GM10248 (cell line): ENCODE measurements at regions not wholly inside any gene's neighbourhood (a gene's known extent, or its start where the extent isn't known, plus 50 kb on each side); places are given as distances from the start of the nearest gene placed in this dataset.

Source experiments
- CTCF ChIA-PET: fragments of 300-600 bp; sonication (Branson Sonifier 250); formaldehyde crosslinking; extraction: SDS; loops from one replicate; lab custom pipeline; 2021; ENCODE audit warnings: antibody characterized with exemption; lab: Yijun Ruan, JAX
- POLR2A ChIA-PET: fragments of 350-650 bp; sonication (Branson Sonifier 250); formaldehyde crosslinking; extraction: SDS; loops from one replicate; lab custom pipeline; 2020; ENCODE audit warnings: antibody characterized with exemption; lab: Yijun Ruan, JAX
- DNase-seq: peaks from one replicate; pipeline ENCODE4 v3.0.0; 2012; ENCODE audit errors: extremely low spot score
- TF ChIP-seq, protein P1 (sequence below): IDR thresholded peaks from 2 replicates; pipeline ENCODE4 v1.5.1; 2012; ENCODE audit warnings: mild to moderate bottlenecking, low read depth; ENCODE audit errors: extremely low read depth, missing control alignments, control extremely low read depth

DNA sequence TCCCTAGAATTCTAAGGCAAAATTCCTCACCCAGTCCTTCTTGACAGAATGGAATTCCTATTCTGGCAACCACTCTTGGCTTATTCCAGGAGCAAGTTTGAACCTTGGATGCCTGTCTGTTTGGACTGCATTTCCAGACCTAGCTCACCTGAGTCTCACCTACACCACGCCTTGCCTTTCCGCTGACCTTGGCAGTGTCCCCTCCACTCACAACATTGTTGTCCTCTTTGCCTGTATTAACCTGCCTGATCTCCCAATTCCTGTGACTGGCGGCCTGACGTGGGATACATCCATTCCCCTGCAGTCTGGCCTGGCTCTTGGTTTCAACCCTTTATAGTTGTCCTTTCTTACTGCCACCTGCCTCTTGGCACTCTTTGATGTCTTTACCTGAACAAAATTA is 281.4 kb upstream of the SOX4 start:
- ChIA-PET CTCF (interaction anchor here (0.8 kb wide), 1 partner anchor 19 kb away, joined by 3 read pairs; no protein-coding TSS in a partner anchor), POLR2A (no interaction called here)
- TF ChIP-seq, protein P1, sequence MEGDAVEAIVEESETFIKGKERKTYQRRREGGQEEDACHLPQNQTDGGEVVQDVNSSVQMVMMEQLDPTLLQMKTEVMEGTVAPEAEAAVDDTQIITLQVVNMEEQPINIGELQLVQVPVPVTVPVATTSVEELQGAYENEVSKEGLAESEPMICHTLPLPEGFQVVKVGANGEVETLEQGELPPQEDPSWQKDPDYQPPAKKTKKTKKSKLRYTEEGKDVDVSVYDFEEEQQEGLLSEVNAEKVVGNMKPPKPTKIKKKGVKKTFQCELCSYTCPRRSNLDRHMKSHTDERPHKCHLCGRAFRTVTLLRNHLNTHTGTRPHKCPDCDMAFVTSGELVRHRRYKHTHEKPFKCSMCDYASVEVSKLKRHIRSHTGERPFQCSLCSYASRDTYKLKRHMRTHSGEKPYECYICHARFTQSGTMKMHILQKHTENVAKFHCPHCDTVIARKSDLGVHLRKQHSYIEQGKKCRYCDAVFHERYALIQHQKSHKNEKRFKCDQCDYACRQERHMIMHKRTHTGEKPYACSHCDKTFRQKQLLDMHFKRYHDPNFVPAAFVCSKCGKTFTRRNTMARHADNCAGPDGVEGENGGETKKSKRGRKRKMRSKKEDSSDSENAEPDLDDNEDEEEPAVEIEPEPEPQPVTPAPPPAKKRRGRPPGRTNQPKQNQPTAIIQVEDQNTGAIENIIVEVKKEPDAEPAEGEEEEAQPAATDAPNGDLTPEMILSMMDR = no peak
- no peak for DNase-seq

DNA sequence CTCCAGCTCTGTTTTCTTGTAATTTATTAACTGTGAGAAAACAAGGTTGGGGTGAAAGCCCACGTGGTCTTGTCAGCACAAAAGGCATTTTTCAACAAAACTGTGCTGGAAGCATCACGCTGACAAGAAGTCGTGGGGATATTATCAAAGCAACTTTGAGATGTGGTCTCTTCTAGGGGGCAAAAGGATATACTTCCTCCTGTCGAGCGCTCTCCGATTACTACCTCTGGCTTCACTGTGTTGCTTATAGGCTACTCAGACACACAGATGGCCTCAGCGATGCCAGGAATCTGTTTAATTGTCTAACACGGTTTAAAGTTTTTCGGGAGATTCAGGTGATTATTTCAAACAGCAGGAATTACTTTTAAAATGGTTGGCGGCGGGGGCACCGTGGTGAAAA is 275.9 kb upstream of the SOX4 start:
- TF ChIP-seq, protein P1 = no peak
- no peak for DNase-seq
- ChIA-PET CTCF (no interaction called here), POLR2A (no interaction called here)

DNA sequence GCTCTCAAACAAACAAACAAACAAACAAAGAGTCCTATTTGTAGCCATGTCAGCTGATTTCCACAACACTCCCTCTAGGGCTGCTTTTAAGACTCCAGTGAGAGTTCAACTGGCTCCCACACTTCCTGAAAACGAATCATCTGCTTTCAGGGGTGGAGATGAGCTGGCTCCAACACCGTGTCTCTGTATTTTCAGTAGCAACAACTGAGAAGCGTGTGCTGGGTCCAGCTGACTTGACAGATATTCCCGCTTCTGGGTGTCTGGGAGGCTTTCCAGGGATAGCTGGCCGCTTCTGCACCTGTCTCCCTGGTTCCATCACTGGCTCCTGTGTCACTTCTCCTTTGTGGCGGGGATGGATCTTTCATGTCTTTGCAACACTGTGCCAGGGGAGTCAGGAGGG is 272.5 kb upstream of the SOX4 start:
- TF ChIP-seq, protein P1 = no peak
- ChIA-PET POLR2A (no interaction called here), CTCF (no interaction called here)
- DNase-seq = no peak

DNA sequence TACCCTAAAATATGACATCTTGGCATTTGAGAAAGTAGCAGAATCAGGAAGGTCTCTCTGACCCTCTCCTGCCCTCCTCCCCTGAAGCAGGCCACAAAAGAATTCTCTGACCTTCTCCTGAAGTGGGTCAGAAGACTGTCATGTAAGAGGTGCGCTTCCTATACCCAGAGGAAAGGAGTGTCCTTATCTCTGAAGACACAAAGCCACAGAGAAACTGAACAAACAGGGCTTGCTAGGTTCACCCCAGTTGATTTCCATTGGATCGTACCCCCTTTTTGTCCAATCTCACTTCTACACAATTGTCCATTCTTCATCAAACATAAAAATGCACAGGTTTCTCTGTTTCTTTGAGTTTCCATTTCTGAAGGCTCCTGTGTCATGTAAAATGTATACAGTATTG is 272.0 kb upstream of the SOX4 start:
- ChIA-PET POLR2A (no interaction called here), CTCF (no interaction called here)
- no peak for DNase-seq
- TF ChIP-seq, protein P1 = no peak

DNA sequence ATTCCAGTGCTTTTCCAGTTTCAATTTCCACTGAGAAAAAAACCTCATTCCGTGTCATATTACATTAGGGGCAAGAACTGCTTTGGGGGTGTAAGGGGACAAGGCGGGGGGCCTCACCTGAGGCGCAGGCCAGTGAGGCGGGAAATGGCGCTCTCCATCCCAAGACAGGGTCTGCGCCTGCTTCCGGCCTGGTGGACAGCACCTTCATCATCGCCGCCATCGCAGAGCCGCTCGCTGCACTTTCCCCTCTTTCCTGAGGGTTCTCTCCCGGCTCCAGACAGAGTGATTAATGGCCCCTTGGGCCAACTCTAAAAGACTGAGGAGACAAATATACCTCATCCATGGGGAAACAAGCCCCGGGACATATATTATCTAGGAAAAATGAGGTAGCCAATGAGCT is 270.0 kb upstream of the SOX4 start:
- ChIA-PET POLR2A (no interaction called here), CTCF (interaction anchor here (0.7 kb wide), 1 partner anchor 14 kb away, joined by 4 read pairs; no protein-coding TSS in a partner anchor)
- TF ChIP-seq, protein P1 = no peak
- DNase-seq = no peak

DNA sequence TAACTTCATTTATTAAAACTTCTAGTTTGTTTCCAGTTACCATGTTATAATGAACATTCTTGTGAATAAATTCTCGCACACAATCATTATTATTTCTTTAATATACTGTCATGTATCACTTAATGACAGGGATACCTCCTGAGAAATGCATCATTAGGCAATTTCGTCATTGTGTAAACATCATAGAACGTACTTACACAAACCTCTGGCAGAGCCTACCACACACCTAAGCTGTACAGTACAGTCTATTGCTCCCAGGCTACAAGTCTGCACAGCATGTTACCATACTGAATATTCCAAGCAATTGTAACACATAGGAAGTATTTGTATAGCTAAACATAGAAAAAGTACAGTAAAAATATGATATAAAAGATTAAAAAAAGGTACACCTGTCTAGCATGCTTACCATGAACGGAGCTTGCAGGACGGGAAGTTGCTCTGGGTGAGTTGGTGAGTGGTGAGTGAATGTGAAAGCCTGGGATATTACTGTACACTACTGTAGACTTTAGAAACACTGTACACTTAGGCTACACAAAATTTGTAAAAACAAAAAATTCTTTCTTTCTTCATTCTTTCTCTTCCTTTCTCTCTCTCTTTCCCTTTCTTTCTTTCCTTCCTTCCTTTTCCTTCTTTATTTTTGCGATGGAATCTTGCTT is 268.2 kb upstream of the SOX4 start:
- CTCF ChIA-PET = interaction anchor here (1.0 kb wide), 1 partner anchor 10 kb away, joined by 3 read pairs; no protein-coding TSS in a partner anchor
- DNase-seq = no peak
- TF ChIP-seq, protein P1 = no peak
- POLR2A ChIA-PET = no interaction called here
